ENCODE measurements at regions not wholly inside any gene's neighbourhood (a gene's known extent, or its start where the extent isn't known, plus 50 kb on each side); places are given as distances from the start of the nearest gene placed in this dataset.

- DNase-seq: no peak
Measured at GRCh38 chr2:136167721-136168475, 49.9 kb upstream of the CXCR4 start.
